HG03432 (cell line): ENCODE measurements at regions not wholly inside any gene's neighbourhood (a gene's known extent, or its start where the extent isn't known, plus 50 kb on each side); places are given as distances from the start of the nearest gene placed in this dataset.

Experiments
- ATAC-seq: cut with Tn5 transposase; IDR thresholded peaks from one replicate; pipeline ENCODE4 v1.9.1; 2021; ENCODE audit warnings: mild to moderate bottlenecking, moderate library complexity; ENCODE audit not compliant: unreplicated experiment

DNA sequence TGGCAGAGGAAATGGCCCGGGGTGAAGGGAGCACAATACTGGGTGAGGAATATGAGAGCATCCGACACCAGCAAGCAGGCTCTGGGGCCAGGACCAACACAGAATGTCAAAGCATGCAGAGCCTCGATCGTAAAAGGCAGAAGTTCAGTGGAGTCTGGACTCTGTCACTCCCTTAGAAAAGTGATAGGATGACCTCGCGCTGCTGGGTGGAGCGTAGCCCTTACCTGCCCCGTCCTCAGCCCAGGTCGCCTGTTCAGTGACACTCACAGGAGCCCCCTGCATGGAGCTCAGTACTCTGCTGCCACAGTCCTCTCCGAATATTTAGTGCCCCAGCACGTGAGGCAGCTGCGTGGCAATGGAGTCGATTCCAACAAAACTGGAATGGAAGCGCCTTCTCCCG, 236.7 kb upstream of the MYT1L start:
- no peak for ATAC-seq

DNA sequence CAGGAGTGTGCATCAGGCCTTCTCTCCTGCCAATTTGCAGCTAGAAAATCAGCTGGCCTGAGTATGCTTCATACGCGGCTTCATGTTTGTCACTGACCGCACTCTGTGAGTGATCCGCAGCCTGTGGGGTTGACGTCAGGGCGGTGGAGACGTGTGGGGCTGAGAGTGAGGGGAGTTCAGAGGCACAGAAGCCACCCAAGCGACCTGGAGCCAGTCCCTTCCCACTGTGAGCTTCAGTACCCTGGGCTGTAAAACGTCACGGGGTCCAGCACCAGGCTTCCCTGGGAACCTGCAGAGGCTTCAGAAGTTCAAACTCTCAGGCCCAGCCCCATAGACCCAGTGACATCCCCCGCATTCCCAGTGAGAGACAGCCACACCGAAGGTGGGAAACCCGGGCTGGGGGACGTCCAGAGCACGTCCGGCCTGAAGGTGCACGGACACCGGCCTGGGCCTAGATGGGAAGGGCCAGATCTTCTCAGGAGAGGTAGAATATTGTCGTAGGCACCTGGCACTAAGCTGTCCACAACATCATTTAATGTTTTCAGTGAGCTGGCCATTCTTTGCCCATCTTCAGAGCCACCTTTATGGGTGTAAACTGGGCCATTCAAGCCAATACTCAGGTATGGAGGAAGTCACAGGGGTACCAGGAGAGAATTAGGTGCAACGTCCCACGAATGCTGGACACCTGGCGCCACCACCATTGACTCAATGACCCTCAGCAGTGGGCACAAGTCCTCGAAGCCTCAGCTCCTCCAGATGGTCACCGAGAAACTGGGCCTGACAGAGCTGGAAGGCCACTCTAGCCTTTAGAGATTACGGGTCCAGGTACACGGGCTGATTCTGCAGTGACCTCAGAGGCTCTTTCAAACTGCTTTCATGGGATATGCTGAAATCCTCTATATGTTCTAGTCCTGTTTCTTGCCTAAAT, 235.6 kb upstream of the MYT1L start:
- no peak for ATAC-seq

- ATAC-seq: no peak
These were observed 234.6 kb upstream of the MYT1L start for GRCh38 chr2:2565671-2566070.

DNA sequence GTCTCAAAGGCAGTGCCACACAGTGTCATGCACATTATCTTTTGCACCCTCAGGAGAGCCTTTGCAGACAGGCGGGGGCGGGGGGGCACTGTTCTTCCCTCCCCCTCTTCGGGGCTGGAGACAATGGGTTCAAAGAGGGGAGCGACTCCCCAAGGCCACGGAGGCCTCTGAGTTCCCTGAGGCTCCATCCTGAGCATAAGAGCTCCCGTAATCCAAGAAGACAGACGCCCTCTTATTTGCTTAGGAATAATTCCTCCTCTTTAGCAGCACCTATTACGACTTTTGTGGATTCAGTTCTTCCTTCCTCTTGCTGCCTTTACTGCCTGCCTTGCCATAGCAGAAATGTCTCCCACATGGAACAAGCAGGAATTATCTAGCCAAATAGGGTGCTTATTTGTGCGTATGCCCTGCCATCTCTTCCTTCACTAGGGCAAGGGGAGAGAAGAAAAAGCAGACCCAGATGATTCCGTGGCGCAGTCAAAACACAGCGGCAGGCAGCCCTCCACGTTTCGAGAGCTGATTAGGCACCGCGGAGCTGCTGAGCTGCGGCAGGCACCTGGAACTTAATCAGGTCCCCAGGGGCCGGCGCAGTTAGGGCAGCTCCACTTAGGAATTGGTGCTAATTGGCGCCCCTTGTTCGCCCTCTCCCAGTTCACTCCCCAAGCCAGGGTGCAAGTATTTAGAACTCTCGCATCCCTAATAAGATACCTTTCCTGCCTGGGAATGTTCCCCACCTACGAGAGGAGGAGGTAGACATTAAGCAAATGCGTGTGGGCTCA, 233.4 kb upstream of the MYT1L start:
- no peak for ATAC-seq

DNA sequence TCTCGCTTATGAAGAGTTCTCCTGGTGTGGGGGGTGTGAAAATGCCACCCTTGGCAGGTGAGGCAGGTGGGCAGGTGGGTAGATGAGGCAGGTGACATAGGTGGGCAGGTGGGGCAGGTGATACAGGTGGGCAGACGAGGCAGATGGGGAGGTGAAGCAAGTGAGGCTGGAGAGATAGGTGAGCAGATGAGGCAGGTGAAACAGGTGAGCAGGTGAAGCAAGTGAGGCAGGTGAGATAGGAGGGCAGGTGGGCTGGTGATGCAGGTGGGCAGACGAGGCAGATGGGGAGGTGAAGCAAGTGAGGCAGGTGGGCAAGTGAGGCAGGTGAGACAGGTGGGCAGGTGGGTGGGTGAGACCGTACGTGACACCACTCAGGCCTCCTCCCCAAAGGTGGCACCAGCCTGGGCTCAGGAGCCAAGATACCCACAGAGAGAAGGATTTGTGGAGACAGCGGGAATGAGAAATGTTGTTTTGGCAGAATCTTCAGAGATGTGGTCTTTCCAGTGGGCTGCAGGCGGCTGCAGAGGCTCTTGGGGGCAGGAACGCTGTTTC, 232.3 kb upstream of the MYT1L start:
- ATAC-seq: no peak

- ATAC-seq: no peak
These were observed 231.8 kb upstream of the MYT1L start for GRCh38 chr2:2562867-2563266.

- ATAC-seq: no peak
These were observed 230.4 kb upstream of the MYT1L start for GRCh38 chr2:2561346-2562095.

DNA sequence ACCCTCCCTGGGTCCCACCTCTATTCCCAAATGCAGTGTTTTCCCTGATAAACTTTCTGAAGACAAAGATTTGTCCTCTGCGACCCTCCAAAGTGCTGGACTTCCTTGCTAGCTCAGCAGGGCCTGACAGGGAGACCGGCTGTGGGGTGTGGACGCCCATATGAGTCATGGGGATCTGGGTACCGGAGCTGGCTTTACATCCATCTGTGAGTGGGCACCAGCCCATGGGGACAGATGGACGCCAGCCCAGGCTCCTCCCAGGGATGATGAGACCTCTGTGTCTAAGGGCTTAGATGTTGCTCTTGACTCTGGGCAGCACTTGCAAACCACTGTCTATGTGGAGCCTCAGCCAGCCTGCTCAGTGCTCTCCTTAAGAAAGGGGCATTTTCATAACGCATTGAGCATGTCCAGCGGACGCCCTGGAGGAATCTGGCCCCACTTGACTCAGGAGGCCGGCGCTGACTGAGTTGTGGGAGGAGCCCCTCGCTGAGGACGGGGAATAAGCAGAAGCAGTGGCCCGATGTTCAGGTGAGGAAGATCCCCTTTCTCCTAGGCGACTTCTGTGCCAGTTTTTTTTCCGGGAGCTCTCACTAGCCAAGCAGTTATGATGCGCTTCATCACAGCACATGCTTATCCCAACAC, 229.4 kb upstream of the MYT1L start:
- no peak for ATAC-seq

- ATAC-seq: no peak
These were observed 227.4 kb upstream of the MYT1L start for GRCh38 chr2:2558476-2558875.

DNA sequence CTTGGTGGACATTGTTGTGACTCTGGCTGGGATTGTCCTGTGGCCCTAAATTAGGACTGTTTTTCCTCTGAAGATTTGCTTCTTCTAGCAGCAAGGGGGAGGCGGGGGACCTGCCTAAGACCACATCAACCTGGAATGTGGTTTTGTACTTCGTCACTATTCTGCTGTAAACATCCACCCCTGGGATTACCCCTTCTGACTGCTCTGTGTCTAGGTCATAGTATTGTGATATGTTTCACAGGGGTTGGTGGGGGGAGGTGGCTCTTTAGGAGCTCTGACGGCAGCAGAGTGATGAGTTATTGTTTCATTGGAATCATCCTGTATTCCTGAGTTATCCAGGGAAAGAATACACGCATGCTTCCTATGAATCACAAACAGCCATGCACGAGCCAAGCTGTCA, 226.4 kb upstream of the MYT1L start:
- ATAC-seq: no peak

- ATAC-seq: no peak
These were observed 219.8 kb upstream of the MYT1L start for GRCh38 chr2:2550856-2551255.

DNA sequence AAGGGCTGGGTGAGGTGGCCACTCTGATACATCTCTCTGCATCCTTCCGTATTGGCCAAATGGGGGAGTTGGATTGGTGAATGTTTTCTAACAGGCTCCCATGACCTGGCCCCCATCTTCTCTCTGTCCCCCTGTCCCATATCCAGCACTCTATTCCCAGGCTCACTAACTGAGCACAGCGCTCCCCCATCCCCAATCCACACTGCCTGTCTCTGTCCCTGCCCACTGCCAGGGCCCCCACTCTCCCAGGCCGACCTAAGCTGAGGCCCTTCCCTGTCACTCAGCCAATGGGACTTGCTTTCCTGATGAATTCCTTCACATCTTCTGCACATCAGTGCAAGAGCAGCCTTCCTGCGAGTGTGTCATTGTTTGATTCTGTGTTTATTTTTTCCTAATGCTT, 216.8 kb upstream of the MYT1L start:
- no peak for ATAC-seq

- ATAC-seq: no peak
These were observed 216.4 kb upstream of the MYT1L start for GRCh38 chr2:2547451-2547850.

DNA sequence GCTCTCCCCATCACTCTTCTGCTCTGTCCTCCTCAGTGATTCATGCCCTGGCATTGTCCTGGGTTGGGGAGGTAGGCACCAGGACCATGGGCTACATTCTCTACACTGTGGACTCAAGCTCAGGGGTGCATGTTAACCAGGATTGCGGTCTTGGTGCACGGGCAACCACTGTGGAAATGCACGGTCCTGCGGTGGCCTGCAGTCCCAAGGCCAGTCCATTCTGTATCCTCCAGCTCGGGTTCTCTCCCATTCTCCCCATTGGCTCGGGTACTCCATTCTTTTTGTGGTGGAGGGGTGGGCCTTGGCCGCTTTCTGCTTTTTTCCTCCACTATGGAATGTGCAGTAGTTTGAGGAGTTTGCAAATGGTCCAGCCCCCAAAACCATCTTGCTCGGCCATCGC, 215.0 kb upstream of the MYT1L start:
- no peak for ATAC-seq

DNA sequence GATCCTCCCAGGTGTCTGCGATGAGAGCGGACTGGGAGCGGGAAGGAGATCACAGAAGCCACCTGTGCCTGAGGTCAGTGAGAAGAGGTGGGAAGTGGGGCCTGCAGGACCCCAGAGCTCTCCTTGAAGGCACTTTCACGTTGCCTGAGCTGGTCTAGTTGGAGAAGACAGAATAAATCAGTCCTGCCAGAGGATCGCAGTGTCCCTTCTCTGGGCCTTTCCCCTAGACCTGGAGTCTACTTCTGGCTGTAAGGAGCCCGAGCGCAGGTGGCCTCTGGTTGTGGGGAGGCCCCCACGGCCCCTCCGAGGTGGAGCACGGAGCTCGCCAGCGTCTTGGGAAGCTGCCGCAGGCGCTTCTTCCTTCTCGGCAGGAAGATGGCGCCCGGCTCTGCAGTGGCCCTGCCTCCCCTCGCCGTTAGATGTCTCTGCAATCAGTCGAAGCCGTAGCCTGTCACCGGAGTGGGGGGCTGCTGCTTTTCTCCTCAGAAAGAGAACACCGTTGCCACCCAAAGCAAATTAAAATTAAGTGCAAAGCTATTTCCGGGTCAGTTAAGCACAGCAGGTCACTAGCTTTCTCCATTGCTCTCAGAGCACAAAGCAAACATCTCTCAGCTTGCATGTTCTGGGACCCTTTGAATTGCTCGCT, 212.0 kb upstream of the MYT1L start:
- no peak for ATAC-seq

GRCh38 chr2:2542316-2542715, 211.2 kb upstream of the MYT1L start:
- ATAC-seq: no peak

DNA sequence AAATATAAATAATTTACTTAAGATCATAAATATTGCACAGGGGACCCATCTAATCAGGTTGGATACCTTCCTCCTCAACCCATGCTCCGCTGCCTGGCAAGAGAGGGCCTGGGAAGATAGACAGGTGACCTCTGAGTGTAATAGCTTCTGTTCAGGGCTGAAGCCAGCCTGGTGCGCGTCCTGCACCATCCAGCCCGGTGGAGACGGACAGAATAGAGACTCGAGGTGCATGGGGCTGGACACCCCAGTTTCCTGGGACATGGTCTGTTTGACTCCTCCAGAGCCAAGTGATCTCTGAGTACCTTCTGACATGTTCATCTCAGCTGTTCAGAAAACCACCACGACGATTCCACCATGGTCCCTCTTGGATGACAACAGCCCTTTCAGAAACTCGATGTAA, 209.3 kb upstream of the MYT1L start:
- ATAC-seq: no peak

GRCh38 chr2:2536416-2537056, 205.5 kb upstream of the MYT1L start:
- ATAC-seq: no peak

DNA sequence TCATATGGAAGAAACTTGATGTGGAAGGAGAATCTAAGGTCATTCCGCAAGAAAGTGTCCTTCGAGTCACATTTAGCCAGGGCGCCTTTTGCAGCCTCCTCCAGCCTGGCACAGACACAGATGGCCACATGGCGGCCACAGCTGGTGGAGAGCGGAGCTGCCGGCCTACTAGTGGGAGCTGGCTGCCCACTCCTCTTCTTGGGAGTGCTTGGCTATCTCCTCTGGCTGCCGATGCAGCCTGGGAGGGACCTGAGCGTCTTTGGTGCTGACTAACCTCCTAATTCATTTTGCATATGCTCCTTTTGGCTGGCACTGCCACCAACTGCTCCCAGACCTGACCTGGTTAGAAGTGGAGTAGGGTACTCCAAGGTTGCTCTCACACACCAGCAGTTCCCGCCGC, 199.3 kb upstream of the MYT1L start:
- no peak for ATAC-seq

- ATAC-seq: no peak
These were observed 197.8 kb upstream of the MYT1L start for GRCh38 chr2:2528846-2529245.
